HepG2 (cell line): ENCODE measurements at regions not wholly inside any gene's neighbourhood (a gene's known extent, or its start where the extent isn't known, plus 50 kb on each side); places are given as distances from the start of the nearest gene placed in this dataset.

ENCODE experiments used
- ATAC-seq: fragments of 200-7000 bp; cut with Tn5 transposase; 3 replicates; pipeline ENCODE4 v1.9.1; 2020; ENCODE audit warnings: mild to moderate bottlenecking, moderate library complexity
- BruUV-seq: library from RNA; stranded (reverse); fragments of 400-500 nt; replicated peaks from 2 replicates; lab custom pipeline; 2021; lab: Mats Ljungman, UMichigan
- CTCF ChIA-PET: fragments of 300-600 bp; formaldehyde crosslinking; extraction: SDS; loops from one replicate; lab custom pipeline; 2021; ENCODE audit warnings: low total read pairs, inconsistent platforms, low intra/inter-chr PET ratio; lab: Yijun Ruan, JAX
- POLR2A ChIA-PET: fragments of 350-600 bp; sonication (Branson Sonifier 250); formaldehyde crosslinking; loops from one replicate; lab custom pipeline; 2020; ENCODE audit warnings: antibody characterized with exemption, inconsistent platforms; lab: Yijun Ruan, JAX
- DNase-seq: peaks from one replicate; pipeline ENCODE4 v3.0.0-alpha.2; 2015; ENCODE audit warnings: low spot score
- FAIRE-seq: peaks from 3 replicates; lab custom pipeline; 2011; peaks lifted over from hg19 to GRCh38; lab: Jason Lieb, UNC
- H2AFZ ChIP-seq: one replicate; pipeline ENCODE4 v1.6.1; 2011; ENCODE audit warnings: low read length, inconsistent platforms
- H3K27ac ChIP-seq: fragments of 300-600 bp; 3 replicates; pipeline ENCODE4 v1.8.0; 2011; ENCODE audit warnings: mixed run types, mild to moderate bottlenecking, mixed read lengths, low read length, inconsistent platforms; ENCODE audit not compliant: insufficient read depth; ENCODE audit errors: extremely low read length
- H3K27me3 ChIP-seq, 2 experiments: fragments of 200-600 bp in 1 of 2; 2 replicates in 1 of 2; 3 replicates in 1 of 2; pipeline versions ENCODE4 v1.6.0 to v1.8.0; 2011; ENCODE audit warnings: low read length in 2 of 2, mild to moderate bottlenecking in 2 of 2, moderate library complexity in 2 of 2, inconsistent platforms in 1 of 2; ENCODE audit not compliant: insufficient read depth in 2 of 2, control insufficient read depth in 1 of 2
- H3K36me3 ChIP-seq, 2 experiments: fragments of 200-600 bp in 1 of 2; replicated peaks in 1 of 2; 2 replicates in 1 of 2; 3 replicates in 1 of 2; pipeline versions ENCODE4 v1.5.1 to v1.8.0; 2011; ENCODE audit warnings: low read length in 2 of 2, inconsistent platforms in 1 of 2; ENCODE audit not compliant: insufficient read depth in 2 of 2, control insufficient read depth in 1 of 2
- H3K4me1 ChIP-seq: 2 replicates; pipeline ENCODE4 v1.5.1; 2012; ENCODE audit warnings: low read length, inconsistent platforms; ENCODE audit not compliant: insufficient read depth
- H3K4me2 ChIP-seq: 2 replicates; pipeline ENCODE4 v1.6.0; 2011; ENCODE audit warnings: low read depth, low read length, inconsistent platforms
- H3K4me3 ChIP-seq, 3 experiments: fragments of 200-600 bp in 1 of 3; sonication (generic), shearing (Covaris generic) in 1 of 3; replicated peaks in 1 of 3; 2 replicates each; pipeline ENCODE4 v1.5.1; 2011 to 2016; ENCODE audit warnings: low read length in 3 of 3, inconsistent platforms in 2 of 3, low read depth in 2 of 3, mild to moderate bottlenecking in 2 of 3, control low read depth in 1 of 3, mixed read lengths in 1 of 3; ENCODE audit not compliant: insufficient read depth in 1 of 3
- H3K79me2 ChIP-seq: one replicate; pipeline ENCODE4 v1.6.1; 2011; ENCODE audit warnings: low read length, inconsistent platforms; ENCODE audit not compliant: insufficient read depth
- H3K9ac ChIP-seq: 2 replicates; pipeline ENCODE4 v1.6.0; 2011; ENCODE audit warnings: mild to moderate bottlenecking, low read depth, low read length, inconsistent platforms; ENCODE audit not compliant: insufficient read depth
- H3K9me3 ChIP-seq: 2 replicates; pipeline ENCODE4 v1.5.1; 2012; ENCODE audit warnings: mild to moderate bottlenecking, low read length
- H4K20me1 ChIP-seq: 2 replicates; pipeline ENCODE4 v1.6.0; 2011; ENCODE audit warnings: inconsistent platforms, mild to moderate bottlenecking, low read length, moderate library complexity; ENCODE audit not compliant: insufficient read depth
- ARID5B ChIP-seq: IDR thresholded peaks from 2 replicates; pipeline ENCODE4 v1.4.0; 2020; ENCODE audit warnings: mild to moderate bottlenecking, missing genetic modification reagents
- DMTF1 ChIP-seq: sonication (generic); formaldehyde crosslinking; IDR thresholded peaks from 2 replicates; pipeline ENCODE4 v1.4.0; 2020; ENCODE audit warnings: mild to moderate bottlenecking, missing genetic modification reagents
- GZF1 ChIP-seq: sonication (generic); formaldehyde crosslinking; IDR thresholded peaks from 2 replicates; pipeline ENCODE4 v1.5.1; 2020; ENCODE audit warnings: mild to moderate bottlenecking, missing genetic modification reagents
- JUNB ChIP-seq: sonication (generic); formaldehyde crosslinking; IDR thresholded peaks from 2 replicates; pipeline ENCODE4 v1.8.0; 2022; ENCODE audit warnings: missing genetic modification reagents, mild to moderate bottlenecking, borderline replicate concordance
- MATR3 ChIP-seq: sonication (generic); formaldehyde crosslinking; IDR thresholded peaks from 2 replicates; pipeline ENCODE4 v1.4.0; 2020; ENCODE audit warnings: missing genetic modification reagents
- NFIC ChIP-seq: IDR thresholded peaks from 2 replicates; pipeline ENCODE4 v1.6.1; 2012; ENCODE audit warnings: mild to moderate bottlenecking, low read length, inconsistent platforms
- PAWR ChIP-seq: sonication (generic); formaldehyde crosslinking; IDR thresholded peaks from 2 replicates; pipeline ENCODE4 v1.4.0; 2020; ENCODE audit warnings: missing genetic modification reagents, mild to moderate bottlenecking, borderline replicate concordance
- SMAD3 ChIP-seq: sonication (generic); formaldehyde crosslinking; IDR thresholded peaks from 2 replicates; pipeline ENCODE4 v1.4.0; 2020; ENCODE audit warnings: missing genetic modification reagents
- STAT5B ChIP-seq: sonication (generic); formaldehyde crosslinking; IDR thresholded peaks from 2 replicates; pipeline ENCODE4 v1.4.0; 2020; ENCODE audit warnings: missing genetic modification reagents
- TCF7L2 ChIP-seq: IDR thresholded peaks from 2 replicates; pipeline ENCODE4 v1.6.1; 2011; ENCODE audit warnings: mild to moderate bottlenecking, low read depth, low read length, moderate library complexity
- TEAD2 ChIP-seq: sonication (generic); formaldehyde crosslinking; IDR thresholded peaks from 2 replicates; pipeline ENCODE4 v1.9.0; 2021; ENCODE audit warnings: missing genetic modification reagents
- TFAP4 ChIP-seq: sonication (generic); IDR thresholded peaks from 2 replicates; pipeline ENCODE4 v1.6.1; 2016; ENCODE audit warnings: low read depth, borderline replicate concordance
- ZNF256 ChIP-seq: sonication (generic); formaldehyde crosslinking; conservative IDR thresholded peaks from 2 replicates; pipeline ENCODE4 v1.4.0; 2020; ENCODE audit warnings: missing genetic modification reagents
- ZNF34 ChIP-seq: sonication (generic); formaldehyde crosslinking; IDR thresholded peaks from 2 replicates; pipeline ENCODE4 v1.4.0; 2020; ENCODE audit warnings: mild to moderate bottlenecking, missing genetic modification reagents, borderline replicate concordance
- ZNF343 ChIP-seq: sonication (generic); formaldehyde crosslinking; IDR thresholded peaks from 2 replicates; pipeline ENCODE4 v1.4.0; 2020; ENCODE audit warnings: mild to moderate bottlenecking, missing genetic modification reagents
- ZNF556 ChIP-seq: sonication (generic); formaldehyde crosslinking; IDR thresholded peaks from 2 replicates; pipeline ENCODE4 v1.4.0; 2020; ENCODE audit warnings: mild to moderate bottlenecking, missing genetic modification reagents, borderline replicate concordance
- ZNF563 ChIP-seq: sonication (generic); formaldehyde crosslinking; IDR thresholded peaks from 2 replicates; pipeline ENCODE4 v1.8.0; 2022; ENCODE audit warnings: mild to moderate bottlenecking, moderate library complexity, missing genetic modification reagents
- ZNF597 ChIP-seq: sonication (generic); formaldehyde crosslinking; IDR thresholded peaks from 2 replicates; pipeline ENCODE4 v1.5.0; 2020; ENCODE audit warnings: missing genetic modification reagents
- ZNF816 ChIP-seq: sonication (generic); formaldehyde crosslinking; IDR thresholded peaks from 2 replicates; pipeline ENCODE4 v1.8.0; 2022; ENCODE audit warnings: missing genetic modification reagents, mild to moderate bottlenecking, borderline replicate concordance
- WGBS: methylation state at CpG from one replicate; pipeline ENCODE4 v1.1.6; 2017; ENCODE audit warnings: low lambda C conversion rate; 5-methylcytosine and 5-hydroxymethylcytosine counted together
- in situ Hi-C: cut with HindIII; loops from 2 replicates; pipeline ENCODE4 v1.10.0; 2017; ENCODE audit warnings: low pct_unique_long_range_greater_than_20kb; ENCODE audit not compliant: extremely low pct_ligation_motif_present
- intact Hi-C: fragments of 100-400 bp; cut with micrococcal nuclease; formaldehyde crosslinking; loops from one replicate; pipeline ENCODE4 v1.10.0; 2022; ENCODE audit not compliant: unreplicated experiment

- FAIRE-seq = no peak
- BruUV-seq = no TSS peak
- Histone ChIP-seq H3K4me3 (no peak overlapping the region), H3K4me1 (no peaks in the 10 kb centered on the region), H4K20me1 (no peaks in the 10 kb centered on the region), H3K9me3 (peaks cover 7% of the 10 kb centered on the region; the same call in 1 of the 2 replicates), H2AFZ (no peak overlapping the region), H3K36me3 (no peaks in the 10 kb centered on the region), H3K27me3 (no peaks in the 10 kb centered on the region), H3K79me2 (no peaks in the 10 kb centered on the region), H3K9ac (no peak overlapping the region), H3K27ac (no peak overlapping the region), H3K4me2 (no peak overlapping the region)
- WGBS = under 1% methylated on average over 4 of the region's 4 CpGs
- ChIA-PET CTCF (no interaction called here), POLR2A (no interaction called here)
- DNase-seq = no peak
- intact Hi-C loops = no loop called here
- no peak for ATAC-seq
- in situ Hi-C loops = no loop called here
- TF ChIP-seq ZNF34 (CRISPR knock-in tag) (no peak), PAWR (CRISPR knock-in tag) (no peak), TCF7L2 (no peak), TEAD2 (CRISPR knock-in tag) (no peak), ZNF556 (no peak), ZNF816 (CRISPR knock-in tag) (no peak), ZNF343 (CRISPR knock-in tag) (no peak), ZNF256 (CRISPR knock-in tag) (no peak), SMAD3 (CRISPR knock-in tag) (no peak), STAT5B (CRISPR knock-in tag) (no peak), JUNB (CRISPR knock-in tag) (no peak), TFAP4 (no peak), GZF1 (no peak), NFIC (no peak), DMTF1 (CRISPR knock-in tag) (no peak), ZNF563 (no peak), ARID5B (CRISPR knock-in tag) (no peak), MATR3 (CRISPR knock-in tag) (no peak), ZNF597 (no peak)
Measured at GRCh38 chr12:73124480-73124879, 852.3 kb downstream of the TRHDE start.
